NCI-H524 treated with DMSO at 0.1 percent for 48 hours (cell line): ENCODE measurements at regions not wholly inside any gene's neighbourhood (a gene's known extent, or its start where the extent isn't known, plus 50 kb on each side); places are given as distances from the start of the nearest gene placed in this dataset.

Source experiments
- DNase-seq: peaks from one replicate; lab custom pipeline; 2025; lab: John Stamatoyannopoulos, UW

- DNase-seq = no peak
Observed at GRCh38 chr22:48207919-48208535, 1445.6 kb downstream of the TBC1D22A start.

- DNase-seq = no peak
Observed at GRCh38 chr22:48205790-48206189, 1443.3 kb downstream of the TBC1D22A start.

GRCh38 chr22:48205161-48205560, 1442.7 kb downstream of the TBC1D22A start:
- no peak for DNase-seq

- DNase-seq = no peak
Observed at GRCh38 chr22:48204296-48204695, 1441.8 kb downstream of the TBC1D22A start.

GRCh38 chr22:48199667-48200066, 1437.2 kb downstream of the TBC1D22A start:
- DNase-seq = no peak

- no peak for DNase-seq
Observed at GRCh38 chr22:48198489-48199459, 1436.3 kb downstream of the TBC1D22A start.

- DNase-seq = no peak
Observed at GRCh38 chr22:48197189-48197690, 1434.8 kb downstream of the TBC1D22A start.

GRCh38 chr22:48192920-48193319, 1430.5 kb downstream of the TBC1D22A start:
- no peak for DNase-seq

GRCh38 chr22:48192071-48192470, 1429.6 kb downstream of the TBC1D22A start:
- DNase-seq = no peak

- DNase-seq = no peak
Observed at GRCh38 chr22:48188231-48188721, 1425.8 kb downstream of the TBC1D22A start.

- no peak for DNase-seq
Observed at GRCh38 chr22:48187356-48187755, 1424.9 kb downstream of the TBC1D22A start.

GRCh38 chr22:48186146-48186790, 1423.8 kb downstream of the TBC1D22A start:
- no peak for DNase-seq

- DNase-seq = no peak
Observed at GRCh38 chr22:48185071-48186055, 1422.9 kb downstream of the TBC1D22A start.

GRCh38 chr22:48182846-48183805, 1420.7 kb downstream of the TBC1D22A start:
- DNase-seq = no peak

- no peak for DNase-seq
Observed at GRCh38 chr22:48182031-48182430, 1419.6 kb downstream of the TBC1D22A start.

GRCh38 chr22:48181263-48181955, 1419.0 kb downstream of the TBC1D22A start:
- no peak for DNase-seq

GRCh38 chr22:48180631-48181030, 1418.2 kb downstream of the TBC1D22A start:
- DNase-seq = no peak

- no peak for DNase-seq
Observed at GRCh38 chr22:48179571-48180546, 1417.4 kb downstream of the TBC1D22A start.
